Thyroid gland (tissue), 4 donors: ENCODE measurements at regions not wholly inside any gene's neighbourhood (a gene's known extent, or its start where the extent isn't known, plus 50 kb on each side); places are given as distances from the start of the nearest gene placed in this dataset.

Experiments used
- DNase-seq, 2 donors: peaks; one replicate each; pipeline ENCODE4 v3.0.0-alpha.2; 2019
- H3K27ac ChIP-seq, 3 donors: fragments of 200-600 bp; sonication (generic); 1 replicate in 2 of 3; 2 replicates in 1 of 3; pipeline ENCODE4 v1.5.1; 2016 to 2019; ENCODE audit warnings: mild to moderate bottlenecking in 1 of 3, moderate library complexity in 1 of 3
- H3K27me3 ChIP-seq: fragments of 200-600 bp; sonication (generic); one replicate; pipeline ENCODE4 v1.5.1; 2019
- H3K36me3 ChIP-seq, 2 donors: fragments of 200-600 bp; sonication (generic); one replicate each; pipeline ENCODE4 v1.5.1; 2016 to 2019
- H3K4me1 ChIP-seq, 2 donors: fragments of 200-600 bp; sonication (generic); one replicate each; pipeline ENCODE4 v1.5.1; 2017 to 2019
- H3K4me3 ChIP-seq, 3 donors: fragments of 200-600 bp; sonication (generic); replicated peaks in 1 of 3; 1 replicate in 2 of 3; 2 replicates in 1 of 3; pipeline ENCODE4 v1.5.1; 2016; ENCODE audit warnings: mild to moderate bottlenecking in 1 of 3
- H3K9me3 ChIP-seq: fragments of 200-600 bp; sonication (generic); one replicate; pipeline ENCODE4 v1.5.1; 2017
- CTCF ChIP-seq, 6 experiments: fragments of 200-600 bp in 3 of 6; fragments of 450-650 bp in 3 of 6; sonication (generic) in 3 of 6; IDR thresholded peaks; one replicate each; pipeline ENCODE4 v1.5.1; 2016 to 2019; ENCODE audit warnings: antibody characterized with exemption in 6 of 6, mild to moderate bottlenecking in 2 of 6, inconsistent platforms in 1 of 6, moderate library complexity in 1 of 6
- POLR2A ChIP-seq, 2 donors: fragments of 450-650 bp; IDR thresholded peaks; one replicate each; pipeline ENCODE4 v1.6.1; 2017; ENCODE audit warnings: antibody characterized with exemption in 2 of 2, mild to moderate bottlenecking in 2 of 2, moderate library complexity in 1 of 2
- WGBS, 2 donors: methylation state at CpG; one replicate each; pipeline ENCODE4 v1.1.5; 2017; 5-methylcytosine and 5-hydroxymethylcytosine counted together
- intact Hi-C: fragments of 100-400 bp; cut with DNase I; formaldehyde crosslinking; loops from one replicate; pipeline ENCODE4 v1.15.1; 2023

DNA sequence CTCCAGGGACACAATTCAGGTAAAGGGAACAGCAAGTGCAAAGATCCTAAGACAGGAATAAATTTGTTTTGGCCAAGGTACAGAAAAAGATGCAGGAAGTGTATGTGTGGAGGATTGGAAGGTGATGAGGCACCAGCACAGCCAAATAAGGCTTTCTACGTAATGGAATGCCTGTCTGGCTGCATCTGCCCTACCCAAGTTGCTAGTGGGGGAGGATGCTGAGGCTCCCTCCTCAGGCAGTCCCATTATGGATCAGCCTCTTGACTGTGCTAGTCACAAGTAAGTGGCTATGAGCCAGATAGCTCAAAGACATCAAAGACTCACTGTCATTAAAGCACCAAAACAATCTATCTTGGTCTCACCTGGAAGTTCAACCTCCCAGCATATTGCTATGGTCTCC, 300.9 kb upstream of the FAT4 start:
- no peak for TF ChIP-seq POLR2A (IDR thresholded peaks at IDR 0.05)
- TF ChIP-seq CTCF (IDR thresholded peaks at IDR 0.05) = no peak
- intact Hi-C loops = no loop called here
- Histone ChIP-seq H3K36me3 (no peaks in the 10 kb centered on the region), H3K9me3 (no peaks in the 10 kb centered on the region), H3K4me3 (no peak overlapping the region), H3K4me1 (no peaks in the 10 kb centered on the region), H3K27ac (no peak overlapping the region), H3K27me3 (no peaks in the 10 kb centered on the region)
- WGBS, 2 donors = 86 to 97% methylated on average over 1 of the region's 1 CpG
- DNase-seq = no peak

GRCh38 chr4:125011646-125012045, 299.1 kb upstream of the ANKRD50 start:
- intact Hi-C loops = no loop called here
- Histone ChIP-seq H3K4me3 (no peak overlapping the region), H3K27me3 (no peaks in the 10 kb centered on the region), H3K4me1 (no peaks in the 10 kb centered on the region), H3K27ac (no peak overlapping the region), H3K36me3 (no peaks in the 10 kb centered on the region), H3K9me3 (no peaks in the 10 kb centered on the region)
- TF ChIP-seq POLR2A (IDR thresholded peaks at IDR 0.05) (no peak), CTCF (IDR thresholded peaks at IDR 0.05) (no peak)
- no peak for DNase-seq
- 69 to 71% methylated on average over 2 of the region's 2 CpGs for WGBS, 2 donors

DNA sequence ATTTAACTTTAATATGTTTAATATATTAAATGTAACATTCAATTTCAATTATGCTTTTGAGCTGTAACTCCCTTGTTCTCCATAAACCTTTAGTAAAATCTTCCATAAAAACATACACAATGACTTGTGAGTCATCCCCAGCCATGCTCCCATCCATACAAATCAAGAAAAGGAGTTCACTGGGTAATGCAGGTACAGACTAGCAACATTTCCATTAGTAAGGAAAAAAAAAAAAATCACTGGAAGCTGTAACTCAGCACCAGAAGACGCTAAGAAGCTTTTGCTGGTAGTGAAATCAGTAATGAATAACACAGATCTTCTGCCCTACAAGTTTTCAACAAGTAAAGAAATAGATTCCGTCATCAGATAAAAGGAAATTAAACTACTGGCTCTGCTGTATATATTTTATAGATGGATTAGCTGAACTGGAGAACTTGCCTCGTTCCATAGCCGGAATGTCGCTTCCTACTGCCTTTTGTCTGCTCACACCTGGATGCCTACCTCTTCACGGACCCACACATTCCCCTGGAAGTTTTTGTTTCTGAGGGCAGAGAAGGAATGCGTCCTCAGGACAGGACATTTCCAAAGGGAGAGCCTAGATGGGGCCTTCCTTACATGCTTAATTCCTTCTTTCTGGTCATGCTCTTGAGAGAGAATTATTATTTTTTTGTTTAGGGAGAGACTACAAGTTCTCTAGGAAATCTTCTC, 298.4 kb upstream of the ANKRD50 start:
- intact Hi-C loops = no loop called here
- no peaks in the 10 kb centered on the region for H3K36me3 ChIP-seq
- no peaks in the 10 kb centered on the region for H3K9me3 ChIP-seq
- H3K4me1 ChIP-seq = no peaks in the 10 kb centered on the region
- no peaks in the 10 kb centered on the region for H3K27me3 ChIP-seq
- TF ChIP-seq POLR2A (IDR thresholded peaks at IDR 0.05) = no peak
- no peak for TF ChIP-seq CTCF (IDR thresholded peaks at IDR 0.05)
- DNase-seq = no peak
- no peak overlapping the region for H3K27ac ChIP-seq
- no peak overlapping the region for H3K4me3 ChIP-seq
- 83 to 84% methylated on average over 7 of the region's 7 CpGs for WGBS, 2 donors

GRCh38 chr4:125008676-125009075, 296.1 kb upstream of the ANKRD50 start:
- no peaks in the 10 kb centered on the region for H3K9me3 ChIP-seq
- no peaks in the 10 kb centered on the region for H3K27me3 ChIP-seq
- intact Hi-C loops = no loop called here
- H3K36me3 ChIP-seq = no peaks in the 10 kb centered on the region
- no peak overlapping the region for H3K27ac ChIP-seq
- WGBS, 2 donors = 85% methylated on average over 1 of the region's 1 CpG
- no peak for DNase-seq
- no peak overlapping the region for H3K4me3 ChIP-seq
- H3K4me1 ChIP-seq = no peaks in the 10 kb centered on the region
- no peak for TF ChIP-seq CTCF (IDR thresholded peaks at IDR 0.05)
- no peak for TF ChIP-seq POLR2A (IDR thresholded peaks at IDR 0.05)

GRCh38 chr4:125004676-125005075, 292.1 kb upstream of the ANKRD50 start:
- H3K4me1 ChIP-seq = no peaks in the 10 kb centered on the region
- no peak overlapping the region for H3K27ac ChIP-seq
- 94 to 96% methylated on average over 3 of the region's 3 CpGs for WGBS, 2 donors
- no peak for TF ChIP-seq POLR2A (IDR thresholded peaks at IDR 0.05)
- no peak for TF ChIP-seq CTCF (IDR thresholded peaks at IDR 0.05)
- no peak for DNase-seq
- no peaks in the 10 kb centered on the region for H3K9me3 ChIP-seq
- H3K36me3 ChIP-seq = no peaks in the 10 kb centered on the region
- intact Hi-C loops = no loop called here
- H3K27me3 ChIP-seq = no peaks in the 10 kb centered on the region
- H3K4me3 ChIP-seq = no peak overlapping the region
